ENCODE measurements at regions not wholly inside any gene's neighbourhood (a gene's known extent, or its start where the extent isn't known, plus 50 kb on each side); places are given as distances from the start of the nearest gene placed in this dataset.

DNA sequence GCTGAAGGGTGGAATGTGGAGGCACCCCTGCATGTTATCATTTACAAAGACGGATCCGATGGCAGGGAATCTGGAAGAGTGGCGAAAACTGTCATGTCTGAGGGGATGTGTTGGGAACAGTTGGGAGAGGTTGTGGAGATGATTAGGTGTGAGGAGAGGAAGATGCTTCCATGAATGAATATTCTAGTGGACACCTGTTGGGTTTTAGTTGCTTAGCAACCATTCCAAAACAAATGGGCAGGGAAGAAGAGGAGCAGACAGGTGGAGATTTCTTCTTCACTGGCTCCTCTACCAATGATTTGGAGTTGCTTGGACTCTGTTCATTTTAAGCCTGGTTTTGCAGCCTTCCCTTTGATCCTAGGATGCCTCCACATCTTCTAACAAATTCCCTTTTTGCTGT, 465.3 kb upstream of the CLINT1 start:
- CTCF ChIA-PET = no interaction called here
- TF ChIP-seq CTCF (IDR thresholded peaks at IDR 0.05; ENCODE audit: insufficient read depth, low read length, missing control alignments) = no peak
- POLR2A ChIA-PET = no interaction called here
- no peak for DNase-seq (ENCODE audit: low read depth, low spot score)
- H3K4me3 ChIP-seq (ENCODE audit: low read depth, low read length) = no peak overlapping the region

DNA sequence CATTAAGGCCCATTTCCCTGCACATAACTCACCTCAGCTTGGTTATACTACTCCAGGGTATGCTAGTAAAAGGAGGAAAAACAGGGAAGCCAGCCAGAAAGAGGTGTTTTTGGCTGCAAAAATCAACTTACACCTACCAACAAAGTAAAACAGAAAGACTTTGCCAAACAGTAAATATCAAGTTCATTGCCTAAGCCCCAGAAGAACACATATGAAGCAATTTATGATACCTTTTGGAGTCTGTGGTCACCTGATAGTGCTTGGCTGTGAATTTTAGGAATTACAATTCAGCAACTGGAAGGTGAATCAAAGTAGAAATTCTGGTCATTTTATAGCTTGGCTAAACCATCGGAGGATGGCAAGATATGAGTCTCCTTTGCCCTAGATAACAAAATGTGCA, 463.7 kb upstream of the CLINT1 start:
- POLR2A ChIA-PET = no interaction called here
- DNase-seq (ENCODE audit: low read depth, low spot score) = no peak
- H3K4me3 ChIP-seq (ENCODE audit: low read depth, low read length) = no peak overlapping the region
- CTCF ChIA-PET = no interaction called here
- no peak for TF ChIP-seq CTCF (IDR thresholded peaks at IDR 0.05; ENCODE audit: insufficient read depth, low read length, missing control alignments)

DNA sequence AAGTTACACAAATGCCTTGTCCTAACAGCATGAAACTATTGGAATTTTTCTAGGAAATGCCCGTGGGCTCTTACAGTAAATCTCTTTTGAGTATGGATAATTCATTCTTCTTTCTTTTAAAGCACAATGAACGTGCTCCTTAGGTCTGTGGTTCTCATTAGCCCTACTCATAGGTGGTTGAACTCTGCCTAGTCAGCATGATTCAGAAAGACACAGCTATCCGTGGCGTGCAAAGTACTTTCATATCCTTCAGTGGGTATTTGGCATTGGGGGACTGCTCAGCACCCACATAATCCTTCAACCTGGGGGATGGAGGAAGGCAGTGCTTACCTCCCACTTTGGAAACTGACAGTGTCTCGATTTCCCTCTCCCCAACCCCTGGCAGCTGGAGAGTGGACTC, 462.0 kb upstream of the CLINT1 start:
- no peak for TF ChIP-seq CTCF (IDR thresholded peaks at IDR 0.05; ENCODE audit: insufficient read depth, low read length, missing control alignments)
- H3K4me3 ChIP-seq (ENCODE audit: low read depth, low read length) = no peak overlapping the region
- ChIA-PET POLR2A (no interaction called here), CTCF (no interaction called here)
- DNase-seq (ENCODE audit: low read depth, low spot score) = no peak

DNA sequence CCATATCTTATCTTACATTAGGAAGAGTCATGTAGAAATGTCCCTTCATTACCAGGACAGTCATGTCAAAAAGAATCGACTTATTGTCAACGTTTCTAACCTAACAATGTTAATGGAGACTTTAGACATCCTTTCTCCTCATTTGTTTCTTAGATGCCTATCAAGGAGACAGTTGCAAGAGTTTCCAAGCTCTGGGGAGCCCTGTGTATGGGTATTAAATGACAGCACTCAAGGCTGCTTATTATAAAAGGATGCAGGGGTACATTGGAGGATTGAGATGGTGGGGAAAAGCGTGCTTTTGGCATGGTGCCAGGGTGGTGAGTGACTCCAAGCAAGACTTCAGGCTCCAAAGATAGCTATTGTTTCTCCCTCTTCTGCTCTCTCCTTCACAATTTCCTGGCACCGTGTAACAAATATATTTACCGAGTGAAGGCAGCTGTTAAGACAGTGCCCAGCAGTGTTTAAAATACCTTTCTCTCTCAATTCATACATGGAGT, 461.3 kb upstream of the CLINT1 start:
- TF ChIP-seq CTCF (IDR thresholded peaks at IDR 0.05; ENCODE audit: insufficient read depth, low read length, missing control alignments) = no peak
- POLR2A ChIA-PET = no interaction called here
- no peak overlapping the region for H3K4me3 ChIP-seq (ENCODE audit: low read depth, low read length)
- CTCF ChIA-PET = no interaction called here
- DNase-seq (ENCODE audit: low read depth, low spot score) = no peak

- no peak overlapping the region for H3K4me3 ChIP-seq (ENCODE audit: low read depth, low read length)
- POLR2A ChIA-PET = no interaction called here
Measured at GRCh38 chr5:158317507-158317906, 458.6 kb upstream of the CLINT1 start.

GRCh38 chr5:158313733-158314464, 455.0 kb upstream of the CLINT1 start:
- POLR2A ChIA-PET = no interaction called here
- CTCF ChIA-PET = no interaction called here
- TF ChIP-seq CTCF (IDR thresholded peaks at IDR 0.05; ENCODE audit: insufficient read depth, low read length, missing control alignments) = no peak
- H3K4me3 ChIP-seq (ENCODE audit: low read depth, low read length) = no peak overlapping the region
- no peak for DNase-seq (ENCODE audit: low read depth, low spot score)

More at GRCh38 chr5:158317507-158317906, 458.6 kb upstream of the CLINT1 start:
- DNase-seq (ENCODE audit: low read depth, low spot score) = no peak
- no peak for TF ChIP-seq CTCF (IDR thresholded peaks at IDR 0.05; ENCODE audit: insufficient read depth, low read length, missing control alignments)
- CTCF ChIA-PET = no interaction called here
